ENCODE measurements at regions not wholly inside any gene's neighbourhood (a gene's known extent, or its start where the extent isn't known, plus 50 kb on each side); places are given as distances from the start of the nearest gene placed in this dataset.

- Histone ChIP-seq H3K9me2 (replicated peaks; ENCODE audit: insufficient read depth, low read length) (no peaks in the 10 kb centered on the region), H3K4me3 (ENCODE audit: low read length) (no peak overlapping the region), H2AFZ (ENCODE audit: low read length) (no peak overlapping the region), H3F3A (ENCODE audit: insufficient read depth, low read length) (no peaks in the 10 kb centered on the region), H3K9me3 (replicated peaks; ENCODE audit: insufficient read depth, low read length) (no peaks in the 10 kb centered on the region), H3K4me1 (ENCODE audit: low read length) (peaks cover 8% of the 10 kb centered on the region; the same call in 1 of the 2 replicates), H3K27ac (ENCODE audit: low read length) (no peak overlapping the region), H3K36me3 (replicated peaks; ENCODE audit: insufficient read depth, low read length) (no peaks in the 10 kb centered on the region), H3K9ac (ENCODE audit: low read length) (no peak overlapping the region), H4K20me1 (ENCODE audit: insufficient read depth, low read length) (no peaks in the 10 kb centered on the region), H3K4me2 (ENCODE audit: low read depth, low read length) (no peak overlapping the region), H3K27me3 (replicated peaks; ENCODE audit: insufficient read depth, low read length) (0 out of 2 replicates have a peak, but pooled peaks cover 4% of the 10 kb centered on the region), H3K79me2 (ENCODE audit: low read length) (no peaks in the 10 kb centered on the region)
- DNase-seq: no peak
- TF ChIP-seq, protein P1, sequence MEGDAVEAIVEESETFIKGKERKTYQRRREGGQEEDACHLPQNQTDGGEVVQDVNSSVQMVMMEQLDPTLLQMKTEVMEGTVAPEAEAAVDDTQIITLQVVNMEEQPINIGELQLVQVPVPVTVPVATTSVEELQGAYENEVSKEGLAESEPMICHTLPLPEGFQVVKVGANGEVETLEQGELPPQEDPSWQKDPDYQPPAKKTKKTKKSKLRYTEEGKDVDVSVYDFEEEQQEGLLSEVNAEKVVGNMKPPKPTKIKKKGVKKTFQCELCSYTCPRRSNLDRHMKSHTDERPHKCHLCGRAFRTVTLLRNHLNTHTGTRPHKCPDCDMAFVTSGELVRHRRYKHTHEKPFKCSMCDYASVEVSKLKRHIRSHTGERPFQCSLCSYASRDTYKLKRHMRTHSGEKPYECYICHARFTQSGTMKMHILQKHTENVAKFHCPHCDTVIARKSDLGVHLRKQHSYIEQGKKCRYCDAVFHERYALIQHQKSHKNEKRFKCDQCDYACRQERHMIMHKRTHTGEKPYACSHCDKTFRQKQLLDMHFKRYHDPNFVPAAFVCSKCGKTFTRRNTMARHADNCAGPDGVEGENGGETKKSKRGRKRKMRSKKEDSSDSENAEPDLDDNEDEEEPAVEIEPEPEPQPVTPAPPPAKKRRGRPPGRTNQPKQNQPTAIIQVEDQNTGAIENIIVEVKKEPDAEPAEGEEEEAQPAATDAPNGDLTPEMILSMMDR (IDR thresholded peaks at IDR 0.05; ENCODE audit: low read length): no peak
- TF ChIP-seq EZH2 (optimal IDR thresholded peaks at IDR 0.05; ENCODE audit: low read depth, low read length): no peak
- no peak for TF ChIP-seq EZH2phosphoT487 (IDR thresholded peaks at IDR 0.05; ENCODE audit: low read length)
These were observed 194.1 kb upstream of the PTPRD start for GRCh38 chr9:10806868-10807267.

DNA sequence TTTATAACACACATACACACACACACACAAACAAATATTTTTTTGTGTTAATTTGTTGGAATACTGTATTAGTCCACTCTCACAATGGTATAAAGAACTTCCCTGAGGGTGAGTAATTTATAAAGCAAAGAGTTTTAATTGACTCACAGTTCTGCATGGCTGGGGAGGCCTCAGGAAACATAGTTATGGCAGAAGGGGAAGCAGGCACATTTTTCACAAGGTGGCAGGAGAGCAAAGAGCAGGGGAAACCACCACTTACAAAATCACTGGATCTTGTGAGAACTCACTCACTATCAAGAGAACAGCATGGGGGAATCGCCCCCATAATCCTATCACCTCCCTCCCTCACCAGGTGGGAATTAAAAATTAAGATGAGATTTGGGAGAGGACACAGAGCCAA lies 205.4 kb upstream of the PTPRD start:
- Histone ChIP-seq H3K79me2 (ENCODE audit: low read length) (no peaks in the 10 kb centered on the region), H3K36me3 (replicated peaks; ENCODE audit: insufficient read depth, low read length) (no peaks in the 10 kb centered on the region), H2AFZ (ENCODE audit: low read length) (no peak overlapping the region), H3F3A (ENCODE audit: insufficient read depth, low read length) (no peaks in the 10 kb centered on the region), H3K9me3 (replicated peaks; ENCODE audit: insufficient read depth, low read length) (no peaks in the 10 kb centered on the region), H3K4me2 (ENCODE audit: low read depth, low read length) (no peak overlapping the region), H3K27ac (ENCODE audit: low read length) (no peak overlapping the region), H3K27me3 (replicated peaks; ENCODE audit: insufficient read depth, low read length) (no peaks in the 10 kb centered on the region), H3K9ac (ENCODE audit: low read length) (no peak overlapping the region), H4K20me1 (ENCODE audit: insufficient read depth, low read length) (no peaks in the 10 kb centered on the region), H3K4me3 (ENCODE audit: low read length) (no peak overlapping the region), H3K9me2 (replicated peaks; ENCODE audit: insufficient read depth, low read length) (no peaks in the 10 kb centered on the region), H3K4me1 (ENCODE audit: low read length) (no peaks in the 10 kb centered on the region)
- no peak for TF ChIP-seq EZH2 (optimal IDR thresholded peaks at IDR 0.05; ENCODE audit: low read depth, low read length)
- TF ChIP-seq, protein P1 (IDR thresholded peaks at IDR 0.05; ENCODE audit: low read length): no peak
- TF ChIP-seq EZH2phosphoT487 (IDR thresholded peaks at IDR 0.05; ENCODE audit: low read length): no peak
- DNase-seq: no peak

- no peaks in the 10 kb centered on the region for H3K36me3 ChIP-seq (replicated peaks; ENCODE audit: insufficient read depth, low read length)
- no peaks in the 10 kb centered on the region for H3K9me3 ChIP-seq (replicated peaks; ENCODE audit: insufficient read depth, low read length)
- DNase-seq: no peak
- no peak overlapping the region for H3K27ac ChIP-seq (ENCODE audit: low read length)
- no peaks in the 10 kb centered on the region for H3K4me1 ChIP-seq (ENCODE audit: low read length)
- H3F3A ChIP-seq (ENCODE audit: insufficient read depth, low read length): no peaks in the 10 kb centered on the region
- no peaks in the 10 kb centered on the region for H3K79me2 ChIP-seq (ENCODE audit: low read length)
- H3K27me3 ChIP-seq (replicated peaks; ENCODE audit: insufficient read depth, low read length): no peaks in the 10 kb centered on the region
- H3K9me2 ChIP-seq (replicated peaks; ENCODE audit: insufficient read depth, low read length): no peaks in the 10 kb centered on the region
- H3K9ac ChIP-seq (ENCODE audit: low read length): no peak overlapping the region
- no peak overlapping the region for H3K4me2 ChIP-seq (ENCODE audit: low read depth, low read length)
- H4K20me1 ChIP-seq (ENCODE audit: insufficient read depth, low read length): no peaks in the 10 kb centered on the region
- H2AFZ ChIP-seq (ENCODE audit: low read length): no peak overlapping the region
- TF ChIP-seq EZH2 (optimal IDR thresholded peaks at IDR 0.05; ENCODE audit: low read depth, low read length): no peak
- TF ChIP-seq EZH2phosphoT487 (IDR thresholded peaks at IDR 0.05; ENCODE audit: low read length): no peak
- TF ChIP-seq, protein P1 (IDR thresholded peaks at IDR 0.05; ENCODE audit: low read length): no peak
- H3K4me3 ChIP-seq (ENCODE audit: low read length): no peak overlapping the region
These were observed 223.1 kb upstream of the PTPRD start for GRCh38 chr9:10835791-10836463.

All from MM.1S (cell line).